GM19239 (cell line): ENCODE measurements at regions not wholly inside any gene's neighbourhood (a gene's known extent, or its start where the extent isn't known, plus 50 kb on each side); places are given as distances from the start of the nearest gene placed in this dataset.
"Not testable (repeated sequence)": the region's sequence is repeated elsewhere in the genome, so short reads cannot be mapped to it uniquely, and the experiment has no call there.

Source experiments
- DNase-seq: peaks from one replicate; pipeline ENCODE4 v3.0.0; 2011; ENCODE audit warnings: low spot score; ENCODE audit not compliant: insufficient read length
- FAIRE-seq: peaks from 2 replicates; lab custom pipeline; 2011; peaks lifted over from hg19 to GRCh38; lab: Jason Lieb, UNC

- DNase-seq (no peak), FAIRE-seq (no peak)
These were observed 140.7 kb upstream of the FN1 start for GRCh38 chr2:215576572-215576971.

- DNase-seq (no peak), FAIRE-seq (no peak)
These were observed 137.6 kb upstream of the FN1 start for GRCh38 chr2:215573496-215573895.

- no peak for DNase-seq
- FAIRE-seq: peak; percentile 45
These were observed 136.5 kb upstream of the FN1 start for GRCh38 chr2:215572341-215572848.

- no peak for FAIRE-seq
These were observed 135.8 kb upstream of the FN1 start for GRCh38 chr2:215571689-215572088.

GRCh38 chr2:215567504-215567903 is 131.6 kb upstream of the FN1 start:
- no peak for FAIRE-seq
- no peak for DNase-seq

More at GRCh38 chr2:215571689-215572088, 135.8 kb upstream of the FN1 start:
- no peak for DNase-seq

- no peak for DNase-seq
- no peak for FAIRE-seq
These were observed 130.0 kb upstream of the FN1 start for GRCh38 chr2:215565897-215566296.

- no peak for DNase-seq
- FAIRE-seq: no peak
These were observed 121.8 kb upstream of the FN1 start for GRCh38 chr2:215557701-215558100.

- FAIRE-seq: no peak
- no peak for DNase-seq
These were observed 121.1 kb upstream of the FN1 start for GRCh38 chr2:215556979-215557378.

GRCh38 chr2:215554689-215555498 is 119.0 kb upstream of the FN1 start:
- no peak for FAIRE-seq
- no peak for DNase-seq

GRCh38 chr2:215553946-215554345 is 118.1 kb upstream of the FN1 start:
- no peak for FAIRE-seq
- no peak for DNase-seq

GRCh38 chr2:215552144-215552580 is 116.3 kb upstream of the FN1 start:
- DNase-seq: no peak
- no peak for FAIRE-seq

- DNase-seq: no peak
- FAIRE-seq: no peak
These were observed 114.5 kb upstream of the FN1 start for GRCh38 chr2:215550331-215550730.

- DNase-seq: no peak
- no peak for FAIRE-seq
These were observed 112.8 kb upstream of the FN1 start for GRCh38 chr2:215548714-215549113.

GRCh38 chr2:215542690-215543089 is 106.8 kb upstream of the FN1 start:
- DNase-seq (no peak), FAIRE-seq (no peak)

GRCh38 chr2:215540658-215541057 is 104.8 kb upstream of the FN1 start:
- no peak for DNase-seq
- FAIRE-seq: no peak

- FAIRE-seq: no peak
- no peak for DNase-seq
These were observed 101.7 kb upstream of the FN1 start for GRCh38 chr2:215537611-215538010.

GRCh38 chr2:215536510-215536909 is 100.6 kb upstream of the FN1 start:
- FAIRE-seq: no peak
- no peak for DNase-seq

- DNase-seq: no peak
- no peak for FAIRE-seq
These were observed 99.9 kb upstream of the FN1 start for GRCh38 chr2:215535741-215536140.

- no peak for FAIRE-seq
- DNase-seq: no peak
These were observed 99.3 kb upstream of the FN1 start for GRCh38 chr2:215535125-215535668.

GRCh38 chr2:215533716-215534115 is 97.8 kb upstream of the FN1 start:
- FAIRE-seq: not testable (repeated sequence)

GRCh38 chr2:215532844-215533243 is 97.0 kb upstream of the FN1 start:
- FAIRE-seq: no peak
- no peak for DNase-seq

More at GRCh38 chr2:215533716-215534115, 97.8 kb upstream of the FN1 start:
- not testable (repeated sequence) for DNase-seq

- FAIRE-seq (no peak), DNase-seq (no peak)
These were observed 95.4 kb upstream of the FN1 start for GRCh38 chr2:215531284-215531683.
